ENCODE measurements at regions not wholly inside any gene's neighbourhood (a gene's known extent, or its start where the extent isn't known, plus 50 kb on each side); places are given as distances from the start of the nearest gene placed in this dataset.

- no peak for DNase-seq (ENCODE audit: low read depth)
Observed at GRCh38 chr1:194535369-194535768, 1349.0 kb upstream of the B3GALT2 start.

DNA sequence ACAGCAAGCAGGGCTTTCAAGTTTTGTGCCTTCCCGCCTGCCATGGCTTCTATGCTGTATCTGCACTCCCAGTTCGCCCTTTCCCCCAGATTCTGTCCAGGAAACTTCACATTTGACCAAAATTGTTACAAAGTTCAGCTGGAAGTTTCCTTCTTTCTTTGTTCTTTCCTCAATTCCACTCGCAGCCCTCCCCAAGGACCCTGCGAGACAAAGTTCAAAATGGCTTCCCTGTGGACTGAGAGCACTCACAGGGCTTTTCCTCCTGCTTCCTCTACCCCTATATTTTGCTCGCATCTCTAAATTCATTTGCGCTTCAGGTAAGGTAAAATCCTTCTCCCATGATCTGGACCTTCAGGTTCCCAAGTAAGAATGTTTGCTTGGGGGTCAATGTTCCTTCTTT is 1348.4 kb upstream of the B3GALT2 start:
- DNase-seq (ENCODE audit: low read depth): no peak

GRCh38 chr1:194533641-194534040 is 1347.2 kb upstream of the B3GALT2 start:
- no peak for DNase-seq (ENCODE audit: low read depth)

GRCh38 chr1:194517567-194517966 is 1331.2 kb upstream of the B3GALT2 start:
- DNase-seq (ENCODE audit: low read depth): no peak

- no peak for DNase-seq (ENCODE audit: low read depth)
Observed at GRCh38 chr1:194515916-194516315, 1329.5 kb upstream of the B3GALT2 start.

DNA sequence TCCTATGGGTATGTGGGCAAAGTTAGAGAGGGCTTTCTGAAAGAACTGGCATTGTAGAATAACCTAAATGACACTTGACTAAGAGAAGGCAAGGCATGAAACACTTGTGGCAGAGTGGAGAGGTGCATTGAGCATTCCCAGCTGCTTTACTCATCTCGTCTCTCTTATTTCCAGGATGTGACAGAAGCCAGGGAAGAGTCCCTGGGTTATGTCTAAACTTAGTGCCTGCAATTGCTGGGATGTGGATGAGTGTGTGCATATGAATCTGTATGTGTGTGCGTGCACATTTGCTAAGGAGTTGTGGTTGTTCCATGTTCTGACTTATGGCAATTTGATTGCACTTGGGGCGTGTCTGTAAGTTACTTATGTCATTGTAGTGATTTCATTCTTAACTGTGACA is 1326.5 kb upstream of the B3GALT2 start:
- no peak for DNase-seq (ENCODE audit: low read depth)

DNA sequence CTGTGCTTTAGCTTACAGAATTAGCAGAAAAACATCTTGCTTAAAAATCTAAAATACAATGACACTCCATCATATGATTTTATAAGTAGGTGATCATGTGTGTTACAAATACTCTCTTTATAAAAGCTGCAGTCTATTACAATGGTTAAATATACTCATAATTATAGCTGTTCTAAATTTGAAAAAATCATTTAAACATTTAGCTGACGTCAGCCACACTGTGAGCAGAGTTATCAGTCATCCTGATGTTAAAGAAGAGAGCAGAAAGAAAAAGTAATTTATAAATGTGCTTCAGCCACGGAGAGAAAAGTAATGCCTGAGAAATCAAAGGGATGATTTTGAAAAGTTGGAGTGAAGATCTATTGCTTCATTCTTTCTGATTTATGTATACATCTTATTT is 1325.9 kb upstream of the B3GALT2 start:
- DNase-seq (ENCODE audit: low read depth): no peak

- DNase-seq (ENCODE audit: low read depth): no peak
Observed at GRCh38 chr1:194503209-194503608, 1316.8 kb upstream of the B3GALT2 start.

DNA sequence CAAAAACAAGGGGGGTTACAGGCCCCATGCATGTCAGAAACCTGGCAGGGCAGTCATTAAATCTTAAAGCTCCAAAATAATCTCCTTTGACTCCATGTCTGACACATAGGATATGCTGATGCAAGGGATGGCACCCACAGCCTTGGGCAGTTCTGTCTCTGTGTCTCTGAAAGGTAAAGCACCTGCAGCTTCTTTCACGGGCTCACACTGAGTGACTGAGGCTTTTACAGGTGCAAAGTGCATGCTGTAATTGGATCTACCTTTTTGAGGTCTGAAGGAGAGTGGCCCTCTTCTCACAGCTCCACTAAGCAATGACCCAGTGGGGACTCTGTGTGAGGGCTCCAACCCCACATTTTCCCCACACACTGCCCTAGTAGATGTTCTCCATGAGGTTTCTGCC is 1309.0 kb upstream of the B3GALT2 start:
- DNase-seq (ENCODE audit: low read depth): no peak

DNA sequence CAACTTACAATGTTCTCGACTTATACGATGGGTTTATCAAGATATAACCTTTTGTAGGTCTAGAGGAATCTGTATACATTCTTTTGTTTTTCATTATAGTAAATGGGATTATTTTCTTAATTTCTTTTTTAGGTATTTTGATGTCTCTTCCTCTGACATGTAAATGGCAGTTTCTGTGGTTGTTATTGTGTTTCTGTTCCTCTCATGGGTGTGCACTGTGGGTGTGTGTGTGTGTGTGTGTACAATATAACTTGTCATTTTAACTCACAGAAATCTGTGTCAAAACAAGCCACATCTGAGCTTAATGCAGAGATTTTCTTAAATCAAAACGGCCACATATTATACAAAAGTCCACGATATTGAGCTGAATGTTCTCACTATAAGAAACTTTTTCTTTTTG is 1300.8 kb upstream of the B3GALT2 start:
- DNase-seq (ENCODE audit: low read depth): no peak

- DNase-seq (ENCODE audit: low read depth): no peak
Observed at GRCh38 chr1:194485432-194485831, 1299.0 kb upstream of the B3GALT2 start.

GRCh38 chr1:194478731-194479130 is 1292.3 kb upstream of the B3GALT2 start:
- DNase-seq (ENCODE audit: low read depth): no peak

- no peak for DNase-seq (ENCODE audit: low read depth)
Observed at GRCh38 chr1:194477908-194478307, 1291.5 kb upstream of the B3GALT2 start.

DNA sequence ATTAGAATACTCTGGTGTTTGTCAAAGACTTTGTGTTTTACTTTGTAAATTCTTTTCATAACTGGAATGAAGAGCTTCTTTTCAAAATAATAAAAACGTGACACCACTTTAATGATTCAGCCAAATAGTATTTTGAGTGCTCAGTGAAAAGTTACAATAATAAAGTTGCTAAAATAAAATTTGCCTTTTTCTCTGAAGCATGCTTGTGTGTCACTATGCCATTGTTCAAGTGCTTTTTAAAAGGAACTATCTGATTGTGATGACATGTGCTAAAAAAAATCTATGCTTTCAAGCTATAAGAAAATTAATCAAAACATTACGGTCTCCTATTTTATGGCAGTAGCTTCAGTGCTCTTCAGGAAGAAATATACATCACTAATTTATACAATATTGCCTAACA is 1290.5 kb upstream of the B3GALT2 start:
- no peak for DNase-seq (ENCODE audit: low read depth)

DNA sequence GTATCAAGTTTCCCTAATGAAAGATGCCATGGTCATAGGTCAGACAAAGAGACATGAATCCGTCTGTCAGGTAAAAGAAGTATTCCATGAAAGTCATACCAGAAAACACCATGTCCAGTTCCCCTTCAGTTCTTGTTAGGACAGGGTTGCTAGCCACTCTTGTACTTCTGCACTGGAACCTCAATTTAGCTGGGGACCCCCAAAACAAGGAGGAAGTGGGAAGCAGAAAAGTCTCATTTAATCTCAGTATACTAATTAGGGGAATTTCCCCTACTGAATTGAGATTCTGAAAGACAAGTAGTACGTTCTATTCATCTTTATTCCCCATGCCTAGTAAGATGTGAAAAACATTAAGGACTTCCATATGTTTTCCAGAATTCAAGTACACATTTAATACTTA is 1289.9 kb upstream of the B3GALT2 start:
- no peak for DNase-seq (ENCODE audit: low read depth)

DNA sequence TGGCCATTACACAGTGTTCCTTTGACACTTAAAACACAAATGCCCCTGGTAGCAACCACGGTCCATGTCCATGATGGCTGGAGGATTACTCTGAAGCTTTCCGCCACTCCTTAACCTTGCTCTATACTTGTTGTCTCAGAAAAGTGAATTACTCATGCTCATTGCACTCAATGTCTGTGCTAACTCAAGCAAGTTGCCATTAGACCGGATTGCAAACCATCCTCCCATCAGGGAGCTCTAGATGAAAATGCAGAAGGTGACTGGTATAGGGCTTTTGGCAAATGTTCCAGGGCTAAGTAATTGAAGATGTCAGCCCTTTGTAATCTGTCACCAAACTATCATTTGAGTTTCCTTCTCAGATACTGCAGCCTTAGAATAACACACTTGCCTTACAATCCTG is 1288.3 kb upstream of the B3GALT2 start:
- no peak for DNase-seq (ENCODE audit: low read depth)

- DNase-seq (ENCODE audit: low read depth): no peak
Observed at GRCh38 chr1:194473766-194474165, 1287.4 kb upstream of the B3GALT2 start.

- DNase-seq (ENCODE audit: low read depth): no peak
Observed at GRCh38 chr1:194469282-194469681, 1282.9 kb upstream of the B3GALT2 start.

- no peak for DNase-seq (ENCODE audit: low read depth)
Observed at GRCh38 chr1:194466706-194467105, 1280.3 kb upstream of the B3GALT2 start.

DNA sequence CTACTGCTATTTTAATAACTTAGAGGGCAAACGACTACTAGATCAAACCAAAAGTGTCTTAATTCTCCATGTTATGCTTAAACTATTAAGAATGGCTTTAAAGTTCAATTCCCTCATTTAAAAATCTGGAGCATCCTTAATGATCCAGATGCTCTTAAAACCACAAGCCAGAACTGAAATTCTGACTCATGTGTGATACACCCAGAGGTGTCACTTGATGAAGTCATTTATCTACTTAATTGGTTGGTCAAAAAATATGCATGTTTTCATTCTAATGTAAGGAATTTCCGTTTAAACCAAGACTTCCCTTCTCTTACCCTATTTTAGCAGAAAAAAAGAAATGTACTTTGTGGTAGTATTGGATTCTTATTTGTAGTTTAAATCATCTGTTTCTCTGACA is 1261.2 kb upstream of the B3GALT2 start:
- no peak for DNase-seq (ENCODE audit: low read depth)

- no peak for DNase-seq (ENCODE audit: low read depth)
Observed at GRCh38 chr1:194445244-194445643, 1258.8 kb upstream of the B3GALT2 start.

DNA sequence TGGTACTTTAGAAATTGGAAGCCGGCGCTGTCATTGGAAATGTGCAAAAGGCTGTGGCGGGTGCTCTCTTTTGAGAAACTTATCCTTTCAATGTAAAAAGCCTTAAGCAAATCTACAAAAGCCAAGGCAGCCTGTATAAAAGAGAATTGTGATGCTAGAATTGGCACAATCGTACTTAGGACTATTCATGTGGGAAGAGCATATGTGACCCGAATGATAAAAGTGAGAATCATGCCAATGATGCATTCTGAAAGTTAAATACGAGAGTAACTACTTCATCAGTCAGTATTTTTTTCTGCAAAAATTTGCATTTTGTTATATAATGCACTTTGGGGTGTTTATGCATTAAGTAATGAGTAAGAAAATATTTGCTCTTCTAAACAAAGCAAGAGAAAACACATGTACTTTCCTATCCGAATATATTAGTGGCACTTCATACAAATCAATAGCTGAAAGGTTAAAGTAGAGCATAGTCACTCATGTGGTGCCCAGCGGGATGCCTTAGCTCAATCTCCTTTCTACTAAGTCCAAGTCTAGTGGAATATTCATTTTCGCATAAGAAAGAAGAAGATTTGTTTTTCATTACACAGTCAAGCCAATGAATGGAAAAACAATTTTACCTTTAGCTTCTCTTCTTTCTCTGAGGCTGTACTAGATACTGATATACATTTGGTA is 1256.6 kb upstream of the B3GALT2 start:
- no peak for DNase-seq (ENCODE audit: low read depth)

GRCh38 chr1:194437135-194437534 is 1250.7 kb upstream of the B3GALT2 start:
- no peak for DNase-seq (ENCODE audit: low read depth)

GRCh38 chr1:194431121-194431520 is 1244.7 kb upstream of the B3GALT2 start:
- no peak for DNase-seq (ENCODE audit: low read depth)

DNA sequence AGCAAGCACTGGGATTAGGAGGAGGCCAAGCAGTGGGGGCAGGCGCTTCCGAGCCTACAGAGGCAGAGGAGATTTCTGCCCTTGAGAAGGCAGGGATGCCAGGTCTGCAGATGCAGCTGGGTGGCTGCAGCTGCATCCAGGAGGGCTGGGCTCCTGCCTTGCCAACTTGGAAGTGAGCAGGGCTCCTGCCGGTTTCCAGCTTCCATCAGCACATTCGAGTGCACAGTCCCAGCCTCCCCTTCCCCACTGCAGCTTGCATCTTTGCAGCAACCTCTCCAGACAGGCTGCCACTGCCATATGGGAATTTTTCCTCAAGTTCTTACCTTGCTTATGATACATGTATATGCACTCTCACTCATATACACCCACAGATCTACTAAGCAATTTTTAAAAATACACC is 1234.3 kb upstream of the B3GALT2 start:
- DNase-seq (ENCODE audit: low read depth): no peak

All from stimulated activated CD8-positive, alpha-beta memory T cell treated with anti-CD3 and anti-CD28 coated beads, Interleukin-15, amount 100 ng/mL, for 1 hour (primary cell).